ENCODE measurements at regions not wholly inside any gene's neighbourhood (a gene's known extent, or its start where the extent isn't known, plus 50 kb on each side); places are given as distances from the start of the nearest gene placed in this dataset.

DNA sequence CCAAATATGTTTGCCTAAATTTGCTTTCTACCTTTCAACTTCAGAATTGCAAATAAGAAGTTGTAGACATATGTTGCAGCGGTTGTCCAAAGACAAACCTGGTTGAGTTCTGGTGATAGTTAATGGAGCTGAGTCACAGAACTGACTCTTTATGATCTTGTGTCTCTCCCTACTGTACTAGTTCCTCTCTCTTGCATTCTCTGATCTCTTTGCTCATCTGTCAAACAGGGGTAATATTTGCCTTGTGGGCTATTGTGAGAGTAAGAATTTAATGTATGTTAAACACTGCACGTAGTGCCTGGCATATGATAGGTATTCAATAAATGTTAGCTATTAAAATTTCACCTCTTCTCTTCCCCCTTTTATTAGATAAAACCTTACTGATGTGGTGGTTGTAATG is 283.5 kb upstream of the RGS6 start:
- Mint-ChIP-seq H3K27ac (no peak overlapping the region), H3K36me3 (ENCODE audit: low read depth) (peaks cover 70% of the 10 kb centered on the region), H3K4me3 (no peak overlapping the region), H3K27me3 (no peaks in the 10 kb centered on the region), H3K9me3 (peaks cover 15% of the 10 kb centered on the region), H3K4me1 (ENCODE audit: low read depth) (no peaks in the 10 kb centered on the region)
- DNase-seq = no peak

DNA sequence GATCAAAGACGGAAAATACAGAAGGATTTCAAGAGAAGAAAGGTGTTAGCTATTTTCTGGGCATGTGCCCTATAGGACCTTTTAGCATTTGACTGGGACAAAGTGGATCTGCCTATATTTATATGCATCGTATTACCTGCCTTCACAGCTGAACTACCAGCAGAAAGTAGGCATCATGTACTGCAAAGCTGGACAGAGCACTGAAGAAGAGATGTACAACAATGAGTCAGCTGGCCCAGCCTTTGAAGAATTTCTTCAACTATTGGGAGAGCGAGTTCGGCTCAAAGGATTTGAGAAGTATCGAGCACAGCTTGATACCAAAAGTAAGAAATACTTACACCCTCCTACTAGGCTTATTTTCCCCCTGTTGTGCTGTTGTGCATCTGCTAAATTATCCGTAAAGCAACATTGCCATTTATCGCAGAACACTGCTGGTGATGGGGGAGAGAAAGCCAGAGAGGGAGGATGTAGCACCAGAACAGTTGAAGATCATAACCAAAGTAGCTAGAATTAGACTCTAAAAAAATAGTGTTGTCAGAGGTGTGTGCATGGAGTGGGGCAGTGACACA is 282.0 kb upstream of the RGS6 start:
- Mint-ChIP-seq H3K27me3 (no peaks in the 10 kb centered on the region), H3K36me3 (ENCODE audit: low read depth) (peaks cover 78% of the 10 kb centered on the region)

DNA sequence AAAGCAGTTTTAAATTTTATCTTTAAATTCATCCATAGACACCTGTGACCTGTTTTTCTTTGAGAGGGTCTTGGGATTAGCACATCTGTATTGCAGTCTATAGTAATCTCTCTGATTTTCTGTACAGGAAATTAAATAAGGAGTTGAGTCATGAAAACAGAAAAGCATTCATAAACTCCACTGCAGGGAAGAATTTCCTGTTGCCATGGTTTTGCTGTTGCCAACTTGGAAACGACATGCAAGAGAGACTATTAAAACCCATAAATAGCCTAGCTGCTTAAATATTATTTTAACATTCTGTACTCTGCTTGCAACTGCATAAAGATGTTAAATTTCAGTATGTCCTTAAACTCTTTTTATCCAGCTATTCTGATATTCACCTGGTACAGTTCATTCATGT is 281.0 kb upstream of the RGS6 start:
- H3K27ac Mint-ChIP-seq = no peak overlapping the region
- no peaks in the 10 kb centered on the region for H3K27me3 Mint-ChIP-seq
- H3K4me3 Mint-ChIP-seq = no peak overlapping the region
- DNase-seq = no peak
- H3K4me1 Mint-ChIP-seq (ENCODE audit: low read depth) = no peaks in the 10 kb centered on the region
- peaks cover 81% of the 10 kb centered on the region for H3K36me3 Mint-ChIP-seq (ENCODE audit: low read depth)
- H3K9me3 Mint-ChIP-seq = peaks cover 15% of the 10 kb centered on the region

More for the DNA sequence above, 282.0 kb upstream of the RGS6 start:
- H3K4me3 Mint-ChIP-seq = no peak overlapping the region
- H3K4me1 Mint-ChIP-seq (ENCODE audit: low read depth) = no peaks in the 10 kb centered on the region
- DNase-seq = no peak
- H3K9me3 Mint-ChIP-seq = peaks cover 15% of the 10 kb centered on the region
- H3K27ac Mint-ChIP-seq = no peak overlapping the region

DNA sequence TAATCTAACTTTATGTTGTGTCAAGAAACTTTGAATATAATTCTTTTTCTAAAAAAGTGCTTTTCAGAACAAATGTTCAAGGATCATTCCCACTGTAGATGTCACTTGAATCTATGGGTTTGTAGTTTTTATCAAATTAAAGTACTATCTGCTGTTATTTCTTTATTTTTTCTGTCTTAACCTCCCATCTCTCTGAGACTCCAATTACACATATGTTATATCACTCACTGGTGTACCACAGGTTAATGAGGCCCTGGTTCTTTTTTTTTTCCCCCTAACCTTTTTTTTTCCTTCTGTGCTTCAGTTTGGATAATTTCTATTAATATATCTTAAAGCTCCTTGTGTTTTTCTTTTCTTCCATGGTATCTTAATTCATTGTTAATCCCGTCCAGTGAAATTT is 279.9 kb upstream of the RGS6 start:
- no peak overlapping the region for H3K4me3 Mint-ChIP-seq
- H3K4me1 Mint-ChIP-seq (ENCODE audit: low read depth) = no peaks in the 10 kb centered on the region
- H3K36me3 Mint-ChIP-seq (ENCODE audit: low read depth) = peaks cover 74% of the 10 kb centered on the region
- no peak overlapping the region for H3K27ac Mint-ChIP-seq
- peaks cover 15% of the 10 kb centered on the region for H3K9me3 Mint-ChIP-seq
- no peak for DNase-seq
- H3K27me3 Mint-ChIP-seq = no peaks in the 10 kb centered on the region

DNA sequence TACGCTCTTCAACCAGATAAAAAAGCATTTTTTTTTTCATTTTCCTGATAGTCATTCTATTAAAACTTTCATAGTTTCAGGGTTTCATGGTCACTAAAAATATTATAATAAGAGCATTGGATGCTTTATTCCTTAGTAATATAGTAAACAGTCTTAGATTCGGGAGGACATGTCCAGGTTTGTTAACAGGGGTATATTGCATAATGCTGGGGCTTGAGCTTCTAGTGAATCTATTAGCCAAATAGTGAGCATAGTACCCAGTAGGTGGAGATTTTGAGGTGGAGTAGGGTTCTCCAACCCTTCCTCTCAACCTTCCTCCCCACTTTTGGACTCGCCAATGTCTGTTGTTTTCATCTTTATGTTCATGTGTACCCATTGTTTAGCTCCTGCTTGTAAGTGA is 277.4 kb upstream of the RGS6 start:
- Mint-ChIP-seq H3K4me1 (ENCODE audit: low read depth) (peaks cover 13% of the 10 kb centered on the region), H3K27ac (no peak overlapping the region), H3K27me3 (no peaks in the 10 kb centered on the region), H3K4me3 (no peak overlapping the region), H3K36me3 (ENCODE audit: low read depth) (peaks cover 80% of the 10 kb centered on the region), H3K9me3 (peaks cover 15% of the 10 kb centered on the region)
- no peak for DNase-seq

DNA sequence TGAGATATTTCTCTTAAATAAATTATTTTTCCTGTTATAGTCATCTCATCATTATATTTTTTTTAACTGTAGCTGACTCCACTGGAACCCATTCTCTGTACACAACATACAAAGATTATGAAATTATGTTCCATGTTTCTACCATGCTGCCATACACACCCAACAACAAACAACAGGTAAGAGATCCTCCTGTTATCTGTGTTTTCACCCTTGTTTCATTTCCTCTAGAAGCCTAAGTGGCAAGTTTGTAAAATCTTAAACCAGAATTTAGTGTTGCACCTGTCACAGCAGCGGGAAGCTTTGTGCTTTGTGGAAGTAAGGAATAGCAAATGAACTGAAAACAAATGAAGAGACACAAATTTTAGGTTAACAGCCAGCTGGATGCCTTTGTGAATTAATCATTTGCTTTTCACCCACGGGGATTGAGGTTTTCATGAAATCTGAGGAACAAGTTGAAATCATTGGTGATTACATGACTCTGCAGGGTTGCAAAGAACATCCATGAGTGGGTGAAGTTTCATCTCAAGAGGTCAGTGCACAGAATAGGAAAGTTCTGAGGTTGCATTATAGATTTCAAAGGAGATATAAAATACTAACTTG is 273.9 kb upstream of the RGS6 start:
- Mint-ChIP-seq H3K4me3 (no peak overlapping the region), H3K27me3 (no peaks in the 10 kb centered on the region), H3K4me1 (ENCODE audit: low read depth) (peaks cover 13% of the 10 kb centered on the region), H3K36me3 (ENCODE audit: low read depth) (peaks cover 75% of the 10 kb centered on the region), H3K27ac (peak overlapping the region; percentile 14), H3K9me3 (no peaks in the 10 kb centered on the region)
- no peak for DNase-seq

DNA sequence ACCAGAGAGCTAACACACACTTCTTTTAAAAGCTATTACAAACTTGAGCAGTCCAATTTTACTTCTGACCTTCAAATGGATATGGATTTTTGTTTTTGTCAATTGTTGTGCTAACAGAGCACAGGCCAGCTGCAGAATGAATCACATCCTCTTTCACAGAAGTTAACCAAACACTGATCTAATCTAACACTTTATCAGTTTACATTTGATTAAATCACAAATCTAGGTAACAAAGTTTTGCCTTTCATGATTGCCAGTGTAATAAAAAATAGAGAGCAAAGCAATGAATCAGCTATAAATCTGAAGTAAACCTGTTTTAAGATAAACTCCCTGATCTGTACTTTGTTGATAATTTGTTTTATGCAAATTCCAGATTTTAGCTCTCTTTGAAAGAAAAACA is 273.1 kb upstream of the RGS6 start:
- Mint-ChIP-seq H3K4me3 (no peak overlapping the region), H3K36me3 (ENCODE audit: low read depth) (peaks cover 73% of the 10 kb centered on the region), H3K27ac (peak overlapping the region; percentile 12), H3K4me1 (ENCODE audit: low read depth) (peaks cover 13% of the 10 kb centered on the region), H3K9me3 (no peaks in the 10 kb centered on the region), H3K27me3 (no peaks in the 10 kb centered on the region)
- DNase-seq = no peak

DNA sequence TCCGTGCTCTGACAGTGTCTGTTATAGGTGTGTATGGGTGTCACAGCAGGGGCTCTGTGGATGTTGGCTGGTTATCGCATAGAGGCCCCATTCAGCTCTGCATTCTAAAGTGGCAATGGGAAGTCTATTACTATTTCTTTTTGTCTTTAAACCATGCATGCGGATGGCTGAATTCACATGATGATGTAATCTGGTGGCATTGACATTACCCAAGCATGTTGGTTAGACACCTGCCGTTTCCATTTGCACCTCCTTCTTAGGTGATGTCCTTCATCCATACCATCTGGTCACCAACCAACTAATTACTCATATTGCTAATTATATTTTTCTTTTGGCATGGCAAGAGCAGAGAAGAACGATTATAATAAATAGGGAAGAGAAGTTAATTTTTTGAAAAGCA is 270.8 kb upstream of the RGS6 start:
- H3K27me3 Mint-ChIP-seq = no peaks in the 10 kb centered on the region
- H3K4me3 Mint-ChIP-seq = no peak overlapping the region

DNA sequence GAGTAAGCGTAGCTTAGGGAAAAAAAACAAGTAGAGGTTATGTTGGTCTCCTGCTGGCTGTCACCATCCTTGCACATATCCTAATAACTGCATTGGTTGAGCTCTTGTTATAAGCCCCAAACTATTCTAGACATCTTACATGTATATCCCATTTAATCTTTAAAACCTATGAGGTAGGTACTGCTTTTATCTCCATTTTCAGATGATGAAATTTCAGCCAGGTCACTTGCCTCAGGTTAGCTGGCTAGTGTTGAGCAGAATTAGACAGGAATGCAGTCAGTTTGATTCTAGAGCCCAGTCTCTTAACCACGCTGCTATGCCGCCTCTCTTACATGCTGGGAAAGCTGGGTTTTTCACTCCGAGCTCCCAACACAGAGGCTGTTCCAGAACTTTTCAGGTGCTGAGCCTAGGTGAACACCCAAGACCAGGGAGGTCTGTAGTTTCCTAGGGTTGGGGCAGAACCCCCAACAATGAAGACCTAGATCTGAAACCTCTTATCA is 269.9 kb upstream of the RGS6 start:
- H3K4me3 Mint-ChIP-seq = no peak overlapping the region
- DNase-seq = no peak
- H3K27me3 Mint-ChIP-seq = no peaks in the 10 kb centered on the region
- H3K36me3 Mint-ChIP-seq (ENCODE audit: low read depth) = peaks cover 69% of the 10 kb centered on the region
- no peaks in the 10 kb centered on the region for H3K9me3 Mint-ChIP-seq
- peaks cover 20% of the 10 kb centered on the region for H3K4me1 Mint-ChIP-seq (ENCODE audit: low read depth)
- no peak overlapping the region for H3K27ac Mint-ChIP-seq

More for the DNA sequence above, 270.8 kb upstream of the RGS6 start:
- peaks cover 63% of the 10 kb centered on the region for H3K36me3 Mint-ChIP-seq (ENCODE audit: low read depth)
- no peak overlapping the region for H3K27ac Mint-ChIP-seq
- no peaks in the 10 kb centered on the region for H3K9me3 Mint-ChIP-seq
- H3K4me1 Mint-ChIP-seq (ENCODE audit: low read depth) = peaks cover 20% of the 10 kb centered on the region
- DNase-seq = no peak

DNA sequence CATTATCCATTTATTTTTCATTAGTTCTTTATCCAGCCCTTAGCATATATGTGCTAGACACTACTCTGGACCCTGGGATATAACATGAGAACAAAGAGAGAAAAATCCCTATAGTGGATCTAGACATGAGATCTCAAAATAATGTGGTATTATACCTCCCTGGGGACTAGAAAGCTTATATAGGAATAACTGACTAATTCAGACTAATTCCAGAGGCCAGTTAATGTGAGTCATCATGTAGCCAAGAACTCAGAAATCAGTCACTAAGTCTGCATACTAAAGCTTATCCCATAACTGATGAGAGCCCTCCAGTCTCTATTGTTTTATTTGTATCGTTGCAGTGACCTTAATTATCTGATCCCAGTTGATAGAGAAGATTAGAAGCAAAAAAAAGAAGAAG is 267.1 kb upstream of the RGS6 start:
- Mint-ChIP-seq H3K9me3 (no peaks in the 10 kb centered on the region), H3K4me1 (ENCODE audit: low read depth) (peaks cover 7% of the 10 kb centered on the region), H3K36me3 (ENCODE audit: low read depth) (peaks cover 60% of the 10 kb centered on the region), H3K4me3 (no peak overlapping the region), H3K27ac (no peak overlapping the region), H3K27me3 (no peaks in the 10 kb centered on the region)
- DNase-seq = no peak

DNA sequence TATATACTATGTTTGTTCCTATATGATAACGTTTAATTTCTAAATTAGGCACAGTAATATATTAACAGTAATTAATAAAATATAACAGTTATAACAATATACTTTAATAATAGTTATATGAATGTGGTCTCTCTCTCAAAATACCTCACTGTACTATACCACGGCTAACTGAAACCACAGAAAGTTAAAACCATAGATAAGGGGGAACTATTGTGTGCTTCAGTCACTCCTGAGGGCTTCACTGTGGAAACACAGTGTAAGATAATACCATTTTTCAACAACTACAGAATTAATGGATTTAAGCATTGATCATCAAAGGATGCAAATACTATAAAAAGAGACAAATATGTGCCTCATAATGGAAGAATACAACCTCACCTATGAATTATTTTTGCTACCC is 266.4 kb upstream of the RGS6 start:
- Mint-ChIP-seq H3K27me3 (no peaks in the 10 kb centered on the region), H3K4me1 (ENCODE audit: low read depth) (peaks cover 7% of the 10 kb centered on the region), H3K4me3 (no peak overlapping the region), H3K27ac (no peak overlapping the region), H3K9me3 (no peaks in the 10 kb centered on the region), H3K36me3 (ENCODE audit: low read depth) (peaks cover 57% of the 10 kb centered on the region)
- no peak for DNase-seq

DNA sequence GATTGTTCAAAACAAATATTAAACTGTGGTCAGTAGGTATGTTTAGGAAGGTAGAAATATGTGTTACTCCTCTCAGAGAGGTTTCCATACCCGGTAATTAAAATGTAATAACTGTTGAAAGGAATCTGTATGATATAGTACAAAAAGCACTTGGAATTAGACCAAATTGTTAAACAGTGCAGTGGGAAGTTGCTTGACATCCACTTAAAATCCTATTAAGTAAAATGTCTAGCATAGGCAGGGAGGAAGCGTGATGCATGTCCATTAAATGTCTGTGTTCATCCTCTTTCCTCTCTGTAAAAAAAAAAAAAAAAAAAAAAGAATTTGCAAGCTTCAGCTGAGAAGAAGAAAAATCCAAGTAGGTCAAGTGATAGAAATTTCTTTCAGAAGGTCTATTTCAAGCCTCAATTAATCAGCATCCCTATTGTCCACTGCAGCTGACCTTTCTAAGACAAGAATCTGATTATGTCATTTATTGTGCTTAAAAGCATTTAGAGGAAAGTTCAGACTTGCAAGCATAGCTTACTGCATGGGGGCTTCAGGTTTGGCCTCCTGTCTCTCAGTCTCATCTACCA is 265.6 kb upstream of the RGS6 start:
- Mint-ChIP-seq H3K27me3 (no peaks in the 10 kb centered on the region), H3K4me3 (no peak overlapping the region), H3K27ac (no peak overlapping the region), H3K9me3 (no peaks in the 10 kb centered on the region), H3K36me3 (ENCODE audit: low read depth) (peaks cover 57% of the 10 kb centered on the region), H3K4me1 (ENCODE audit: low read depth) (peaks cover 10% of the 10 kb centered on the region)
- no peak for DNase-seq

DNA sequence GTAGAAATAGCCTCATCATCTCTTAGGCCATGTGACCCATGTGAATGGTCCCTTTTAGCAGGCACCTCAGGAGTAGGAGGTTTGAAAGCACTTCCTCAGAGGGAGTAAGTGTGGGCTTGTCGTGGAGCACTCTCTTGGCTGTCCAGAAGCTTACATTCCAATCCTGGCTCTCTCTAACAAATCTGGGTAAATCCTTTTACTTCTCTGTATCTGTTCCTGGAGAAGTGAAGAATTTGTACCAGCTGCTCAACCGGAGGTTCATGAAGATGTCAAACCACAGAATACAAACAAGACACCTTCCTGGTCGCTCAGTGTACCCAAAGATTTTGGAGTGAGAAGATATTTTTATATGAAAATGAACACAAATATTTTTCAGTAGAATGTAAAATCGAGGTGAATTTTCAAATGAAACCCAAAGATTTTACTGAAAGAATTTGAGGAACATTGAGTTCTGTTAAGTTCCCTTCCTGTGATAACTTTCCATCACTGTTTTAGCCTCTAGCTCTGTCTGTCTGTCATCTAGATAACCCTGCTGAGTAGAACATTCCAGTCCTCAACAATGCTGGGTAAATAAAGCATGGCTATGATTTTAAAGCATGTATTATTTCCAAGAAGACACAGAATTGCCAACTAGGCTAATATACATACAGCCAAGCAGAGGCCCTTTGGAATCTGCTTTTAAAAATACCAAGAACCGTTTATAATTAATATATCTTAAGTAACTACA is 263.9 kb upstream of the RGS6 start:
- Mint-ChIP-seq H3K4me3 (no peak overlapping the region), H3K36me3 (ENCODE audit: low read depth) (peaks cover 62% of the 10 kb centered on the region), H3K4me1 (ENCODE audit: low read depth) (peaks cover 10% of the 10 kb centered on the region), H3K9me3 (no peaks in the 10 kb centered on the region), H3K27me3 (no peaks in the 10 kb centered on the region), H3K27ac (peak overlapping the region; percentile 26)
- DNase-seq = no peak

DNA sequence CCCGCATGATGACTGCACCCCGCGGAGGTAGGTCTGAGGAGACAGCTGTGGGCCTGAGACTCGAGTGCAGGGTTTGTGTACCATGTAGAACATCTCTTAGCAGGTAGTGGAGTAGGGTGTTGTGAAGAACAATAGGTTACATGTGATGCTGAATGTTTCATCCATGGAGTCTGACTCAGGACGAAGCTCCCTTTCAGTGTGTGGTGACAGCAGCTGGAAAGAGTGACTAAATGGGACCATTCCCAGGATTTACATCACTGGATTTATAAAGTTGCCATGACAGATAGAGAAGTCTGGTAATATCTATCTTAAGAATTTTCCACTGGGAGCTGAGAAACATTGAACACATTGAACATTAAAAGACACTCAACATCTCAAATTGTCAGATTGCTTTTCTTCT is 259.6 kb upstream of the RGS6 start:
- H3K27ac Mint-ChIP-seq = no peak overlapping the region
- no peaks in the 10 kb centered on the region for H3K27me3 Mint-ChIP-seq
- peaks cover 7% of the 10 kb centered on the region for H3K4me1 Mint-ChIP-seq (ENCODE audit: low read depth)
- H3K4me3 Mint-ChIP-seq = no peak overlapping the region
- no peaks in the 10 kb centered on the region for H3K9me3 Mint-ChIP-seq
- H3K36me3 Mint-ChIP-seq (ENCODE audit: low read depth) = peaks cover 74% of the 10 kb centered on the region
- DNase-seq = no peak

Data from activated T-cell treated with anti-CD3 and anti-CD28 coated beads, Interleukin-2, amount 50 U/mL, for 24 hours (primary cell).